Hypothalamus (tissue), 51 donors: ENCODE measurements at regions not wholly inside any gene's neighbourhood (a gene's known extent, or its start where the extent isn't known, plus 50 kb on each side); places are given as distances from the start of the nearest gene placed in this dataset.
"Not testable (repeated sequence)": the region's sequence is repeated elsewhere in the genome, so short reads cannot be mapped to it uniquely, and the experiment has no call there.

ENCODE experiments used
- DNase-seq, 51 donors: peaks; one replicate each; lab custom pipeline; 2025; lab: John Stamatoyannopoulos, UW

DNA sequence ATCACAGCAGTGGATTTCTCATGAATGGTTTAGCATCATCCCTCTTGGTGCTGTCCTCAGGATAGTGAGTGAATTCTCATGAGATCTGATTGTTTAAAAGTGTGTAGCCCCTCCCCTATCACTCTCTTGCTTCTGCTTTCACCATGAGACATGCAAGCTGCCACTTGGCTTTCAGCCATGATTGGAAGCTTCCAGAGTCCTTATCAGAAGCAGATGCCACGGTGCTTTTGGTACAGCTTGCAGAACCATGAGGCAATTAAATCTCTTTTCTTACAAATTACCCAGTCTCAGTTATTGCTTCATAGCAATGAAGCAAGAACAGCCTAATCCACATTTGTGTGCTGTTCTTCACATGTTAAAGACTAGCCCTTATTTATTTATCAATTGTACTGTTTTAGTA lies 495.2 kb upstream of the EPHA6 start:
- DNase-seq: peak in 1 of 51 donors; percentile 2

DNA sequence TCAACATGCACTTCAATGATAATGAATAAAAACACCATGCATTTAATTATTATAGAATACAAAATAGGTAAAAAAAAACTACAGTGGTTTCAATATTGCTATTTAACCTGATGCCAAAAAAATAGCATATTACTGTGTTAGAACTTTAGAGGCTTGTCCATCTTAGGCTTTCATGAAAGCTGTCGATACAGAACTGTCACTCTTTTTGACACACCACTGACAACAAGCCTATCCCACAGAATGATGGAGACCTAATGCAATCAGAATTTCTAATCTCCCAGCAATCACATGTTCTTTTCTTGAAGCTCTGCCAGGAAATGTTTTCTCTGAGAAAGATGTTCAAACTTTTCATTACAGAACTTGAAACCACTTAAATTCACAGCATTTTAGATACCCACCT lies 490.3 kb upstream of the EPHA6 start:
- DNase-seq: no peak

DNA sequence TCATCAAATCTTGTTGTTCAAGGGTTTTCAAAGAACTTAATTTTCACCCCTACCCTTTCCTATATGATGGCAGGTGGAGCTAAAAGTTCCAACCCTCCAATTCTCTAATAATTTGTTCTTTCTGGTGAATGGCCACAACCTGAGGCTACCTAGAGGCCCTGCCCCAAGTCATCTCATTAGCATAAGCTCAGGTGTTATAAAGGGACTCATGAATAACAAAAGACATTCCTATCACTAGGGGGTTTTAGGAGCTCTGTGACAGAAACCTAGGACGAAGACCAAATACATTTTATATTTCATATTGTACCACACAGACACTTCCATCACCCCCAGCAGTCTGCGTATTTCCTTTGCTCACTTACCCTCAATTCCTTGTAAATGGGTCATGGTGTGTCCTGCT lies 483.6 kb upstream of the EPHA6 start:
- DNase-seq: no peak

DNA sequence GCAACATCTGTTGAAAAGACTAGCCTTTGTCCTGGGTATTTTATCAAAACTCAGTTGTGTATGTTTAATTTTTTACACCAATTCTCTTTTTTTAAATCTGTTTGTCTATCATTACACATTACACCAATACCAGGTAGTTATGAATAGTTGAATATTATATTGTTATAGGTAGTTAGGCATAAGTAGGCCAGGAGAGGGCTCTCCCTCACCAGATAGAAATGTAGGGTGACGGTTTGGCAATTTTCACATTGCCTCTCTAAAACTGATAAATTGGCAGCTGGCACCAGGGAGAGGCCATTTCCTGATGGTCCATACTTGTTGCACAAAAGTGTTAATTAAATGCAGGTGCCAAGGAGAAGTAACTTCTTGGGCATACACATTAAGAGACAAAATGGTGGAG lies 483.1 kb upstream of the EPHA6 start:
- DNase-seq: peak in 1 of 51 donors; percentile 8

DNA sequence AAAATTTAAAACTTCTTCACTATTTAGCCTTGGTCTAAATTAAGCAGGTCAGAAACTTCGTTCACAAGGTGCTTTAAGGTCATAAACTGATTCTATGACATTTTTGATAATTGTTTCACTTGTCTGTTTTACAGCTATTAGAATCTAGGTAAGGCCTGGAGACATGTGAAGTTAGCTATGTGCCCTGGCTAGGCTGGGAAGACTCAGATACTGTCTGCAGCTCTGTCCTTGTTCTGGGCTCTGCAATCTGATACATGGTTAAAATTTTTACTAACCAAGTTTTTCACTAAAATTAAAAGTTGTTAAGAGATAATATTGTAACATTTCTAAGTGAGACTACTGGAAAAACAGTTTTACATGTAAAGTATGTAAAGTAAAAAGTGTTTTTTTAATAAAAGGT lies 479.6 kb upstream of the EPHA6 start:
- DNase-seq: no peak

DNA sequence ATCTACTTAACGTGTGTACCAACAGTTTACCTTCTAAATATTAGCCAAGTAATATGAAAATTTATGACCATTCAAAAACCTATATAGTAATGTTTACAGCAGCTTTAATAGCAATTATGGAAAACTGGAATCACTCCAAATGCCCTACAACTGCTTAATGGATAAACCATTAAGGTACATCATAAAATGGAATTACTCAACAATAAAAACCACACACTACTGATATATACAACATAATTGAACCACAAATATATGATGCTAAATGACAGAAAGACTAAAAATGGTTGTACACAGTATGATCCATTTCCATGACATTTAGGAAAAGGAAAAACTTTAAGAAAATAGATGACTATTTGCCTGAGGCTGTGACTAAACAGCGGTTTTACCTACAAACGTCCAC lies 467.1 kb upstream of the EPHA6 start:
- no peak for DNase-seq

DNA sequence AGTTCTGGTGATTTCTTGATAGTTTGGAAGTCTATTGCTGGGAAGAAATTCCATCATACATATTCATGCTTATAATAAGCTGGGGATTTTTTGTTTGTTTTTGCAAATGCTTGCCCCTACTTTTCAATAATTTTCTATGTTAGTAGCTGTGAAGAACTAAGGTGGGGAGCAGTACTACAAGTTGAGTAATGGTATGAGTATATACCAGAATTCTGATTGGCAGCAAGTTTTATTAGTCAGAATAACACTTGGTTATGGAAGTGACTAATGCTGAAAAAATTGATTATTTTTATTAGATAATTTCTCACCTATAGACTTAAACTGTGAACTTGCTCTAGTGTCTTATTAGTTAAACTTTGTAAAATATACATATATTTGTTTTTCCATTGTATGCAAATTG lies 462.8 kb upstream of the EPHA6 start:
- not testable (repeated sequence) for DNase-seq

DNA sequence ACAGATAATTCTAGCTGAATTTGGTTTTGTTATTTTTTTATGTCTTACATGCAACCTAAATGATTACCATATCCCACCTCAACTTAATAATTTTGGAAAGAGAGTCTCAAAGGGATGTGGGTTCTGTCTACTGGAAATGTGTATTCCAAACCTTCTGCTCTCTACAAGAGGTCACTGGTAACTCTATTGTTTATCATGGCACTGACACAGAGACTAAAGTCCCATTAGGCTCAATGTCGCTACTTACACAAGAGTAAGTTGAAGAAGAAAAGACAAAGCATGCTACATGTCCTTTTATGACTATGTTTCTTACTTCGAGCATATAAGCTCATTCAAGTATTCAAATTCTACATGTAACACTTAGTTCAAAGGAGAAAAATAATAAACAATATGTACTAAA lies 460.3 kb upstream of the EPHA6 start:
- DNase-seq: no peak

DNA sequence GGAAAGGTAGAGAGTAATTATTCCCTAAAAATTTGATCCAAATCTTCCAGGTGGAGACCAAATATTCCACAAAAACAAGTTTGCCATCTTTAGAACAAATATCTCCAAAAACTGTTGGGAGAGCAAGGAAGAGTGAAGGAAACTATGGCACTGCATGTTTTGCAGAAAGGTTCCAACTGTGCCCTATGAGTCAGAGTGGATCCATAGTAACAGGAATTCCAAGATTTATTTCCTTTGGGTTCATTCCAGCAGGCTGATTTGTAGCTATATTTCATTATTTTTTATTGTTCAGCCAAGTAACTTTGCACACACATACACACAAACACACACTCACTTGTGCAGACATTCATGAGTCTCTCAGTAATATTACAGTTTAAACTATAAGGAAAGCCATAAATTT lies 459.7 kb upstream of the EPHA6 start:
- DNase-seq: no peak

DNA sequence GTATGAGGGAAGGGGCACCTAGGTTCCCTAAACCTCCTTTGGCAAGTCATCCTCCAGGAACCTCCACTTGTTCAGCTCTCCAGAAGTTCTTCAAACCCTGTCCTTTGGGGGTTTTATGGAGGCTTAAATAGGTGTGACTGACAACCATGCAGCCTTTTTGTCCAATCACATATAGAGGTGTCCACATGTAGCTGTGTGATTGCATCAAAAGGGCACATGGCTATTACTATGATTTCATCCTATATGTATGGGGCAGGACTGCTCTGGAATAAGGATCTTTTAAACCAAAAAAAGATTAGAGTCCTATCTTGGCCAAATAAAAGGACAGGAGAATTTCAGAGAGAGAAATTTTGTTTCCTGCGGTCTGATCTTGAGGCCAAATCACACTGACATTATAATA lies 453.2 kb upstream of the EPHA6 start:
- DNase-seq: no peak

DNA sequence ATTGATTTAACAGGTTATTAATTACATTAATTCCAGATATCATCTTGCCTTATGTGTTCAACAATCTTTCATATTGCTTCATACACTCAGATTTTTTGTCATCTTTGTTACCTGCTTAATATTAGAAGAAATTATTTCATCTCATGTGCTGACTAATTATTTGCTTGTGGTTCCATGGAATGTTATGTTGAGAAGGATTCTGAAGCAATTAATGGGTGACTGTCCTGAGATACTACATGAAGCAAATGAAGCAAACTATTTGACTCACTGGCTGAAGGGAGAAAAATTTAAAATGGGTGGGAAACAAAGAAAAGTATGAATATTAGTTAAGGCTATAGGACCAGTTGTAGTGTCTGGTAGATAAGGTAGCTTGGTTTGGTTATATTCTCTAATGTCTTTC lies 443.8 kb upstream of the EPHA6 start:
- DNase-seq: no peak

DNA sequence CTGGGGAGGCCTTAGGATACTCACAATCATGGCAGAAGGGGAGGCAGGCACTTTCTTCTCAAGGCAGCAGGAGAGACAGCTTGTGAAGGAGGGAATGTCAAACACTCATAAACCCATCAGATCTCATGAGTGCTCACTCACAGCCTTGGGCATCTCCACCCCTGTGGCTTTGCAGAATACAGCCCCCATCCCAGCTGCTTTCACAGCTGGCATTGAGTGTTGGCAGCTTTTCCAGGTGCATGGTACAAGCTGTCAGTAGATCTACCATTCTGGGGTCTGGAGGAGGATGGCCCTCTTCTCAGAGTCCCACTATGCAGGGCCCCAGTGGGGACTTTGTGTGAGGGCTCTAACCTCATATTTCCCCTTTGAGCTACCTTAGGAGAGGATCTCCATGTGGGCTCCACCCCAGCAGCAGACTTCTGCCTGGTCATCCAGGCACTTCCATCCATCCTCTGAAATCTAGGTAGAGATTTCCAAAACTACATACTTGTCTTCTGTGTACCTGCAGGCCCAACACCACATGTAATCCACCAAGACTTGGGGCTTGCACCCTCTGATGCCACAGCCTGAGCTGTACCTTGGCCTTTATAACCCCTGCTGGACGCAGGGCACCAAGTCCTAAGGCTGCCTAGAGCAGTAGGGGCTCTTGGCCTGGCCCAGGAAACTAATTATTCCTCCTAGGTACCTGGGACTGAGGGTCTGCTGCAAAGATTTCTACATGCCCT lies 404.2 kb upstream of the EPHA6 start:
- DNase-seq: no peak

DNA sequence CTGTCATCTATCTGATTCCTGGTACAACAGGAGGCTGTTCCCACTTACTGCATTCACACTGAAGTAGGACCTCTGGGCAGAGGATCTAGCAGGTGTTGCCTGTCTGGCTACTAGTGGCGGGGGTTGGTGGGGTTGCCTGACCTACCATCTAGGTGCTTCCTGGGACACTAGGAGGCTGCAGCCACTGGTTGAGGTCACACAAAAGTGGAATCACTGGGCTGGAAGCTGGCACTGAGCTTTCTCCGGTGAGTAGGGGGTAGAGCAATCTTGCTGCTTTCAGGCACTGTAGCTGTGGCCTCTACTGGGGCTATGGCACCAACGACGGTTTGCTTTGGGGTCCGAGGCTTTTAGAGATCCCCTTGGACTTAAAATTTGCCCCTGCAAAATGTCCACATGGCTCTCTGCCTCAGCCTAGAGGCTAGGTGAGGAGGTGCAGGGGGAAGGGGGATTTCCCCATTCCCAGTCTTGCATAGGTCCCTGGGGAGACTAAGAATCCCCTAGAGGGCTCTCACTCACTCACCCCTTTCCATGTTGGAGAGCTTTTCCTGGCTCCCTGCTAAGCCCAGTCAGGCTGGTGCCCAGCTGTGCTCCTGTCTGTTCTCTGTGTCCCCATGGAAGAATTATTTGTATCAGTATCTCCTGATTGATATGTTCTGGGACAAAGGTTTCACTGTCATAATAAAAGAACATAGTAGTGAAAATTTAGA lies 397.7 kb upstream of the EPHA6 start:
- DNase-seq: no peak

DNA sequence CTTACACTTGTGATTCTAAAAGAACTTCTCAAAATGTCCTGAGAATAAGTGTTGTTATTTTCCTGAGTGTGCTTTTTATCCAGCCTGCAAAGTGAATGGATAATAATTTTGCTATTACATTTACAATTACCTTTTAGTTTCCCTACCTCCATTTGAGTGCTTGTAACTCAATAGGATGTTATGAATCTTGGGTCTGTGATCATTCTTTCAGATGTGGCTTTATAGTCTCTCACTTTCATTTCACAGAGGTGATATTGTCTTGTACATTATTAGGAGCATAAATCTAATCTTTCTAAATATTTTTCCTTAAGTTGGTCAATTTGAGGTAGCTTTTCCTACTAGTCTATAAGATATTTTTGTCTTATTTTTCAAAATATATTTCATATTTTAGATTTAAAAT lies 386.3 kb upstream of the EPHA6 start:
- no peak for DNase-seq

DNA sequence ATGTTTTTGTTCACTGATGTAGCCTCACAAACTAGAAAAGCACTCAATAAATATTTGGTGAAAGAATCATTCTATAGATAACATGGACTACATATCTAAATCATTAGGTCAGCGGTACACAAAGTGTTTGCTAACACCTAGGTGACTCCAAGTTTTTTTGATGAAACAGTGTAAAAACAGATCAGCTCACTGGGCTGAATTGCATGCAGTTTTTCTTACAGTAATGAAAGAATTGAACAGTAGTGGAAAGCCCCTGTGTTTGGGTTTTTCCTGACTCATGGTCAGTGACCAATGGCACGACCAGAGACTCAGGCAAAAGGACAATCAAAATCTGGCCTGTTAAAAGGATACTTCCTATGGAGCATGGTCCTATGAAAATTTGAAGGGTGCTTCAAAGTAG lies 384.3 kb upstream of the EPHA6 start:
- no peak for DNase-seq

DNA sequence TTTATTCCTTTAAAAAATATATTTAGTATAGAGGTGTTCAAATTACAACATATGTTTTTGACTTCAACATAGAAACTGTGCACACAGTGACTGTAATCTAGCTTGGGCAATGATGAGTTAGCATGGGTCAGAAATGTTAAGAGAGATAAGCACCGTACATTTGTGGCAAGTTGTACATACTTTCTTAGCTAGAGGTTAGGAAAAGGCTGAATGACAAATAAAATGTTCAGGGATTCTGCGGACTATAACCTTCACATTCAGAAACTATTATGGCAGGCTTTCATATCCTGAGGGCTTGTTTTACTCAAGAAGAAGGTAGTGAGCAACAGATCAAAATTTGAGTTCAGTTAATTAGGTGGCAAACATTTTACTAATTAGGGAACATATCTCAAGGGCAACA lies 379.7 kb upstream of the EPHA6 start:
- no peak for DNase-seq

DNA sequence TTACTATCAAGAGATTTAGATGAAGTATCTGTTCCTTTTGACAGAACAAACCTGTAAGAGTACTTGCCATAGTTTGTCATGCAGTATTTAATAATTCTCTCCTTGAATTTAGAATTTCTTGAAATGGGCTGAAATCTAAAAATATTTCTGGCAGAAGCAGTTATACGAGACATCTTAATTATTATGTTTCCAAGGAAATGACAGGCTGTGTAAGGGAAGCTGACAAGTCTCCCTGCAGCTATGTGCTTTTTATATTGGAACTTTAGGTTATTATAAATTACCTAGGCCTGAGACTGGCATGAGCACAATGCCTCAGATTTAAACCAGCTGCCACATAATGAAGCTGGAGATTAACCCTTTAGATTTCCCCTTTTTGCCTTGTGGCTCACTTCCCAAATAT lies 365.0 kb upstream of the EPHA6 start:
- peak in 1 of 51 donors; percentile 63 for DNase-seq

DNA sequence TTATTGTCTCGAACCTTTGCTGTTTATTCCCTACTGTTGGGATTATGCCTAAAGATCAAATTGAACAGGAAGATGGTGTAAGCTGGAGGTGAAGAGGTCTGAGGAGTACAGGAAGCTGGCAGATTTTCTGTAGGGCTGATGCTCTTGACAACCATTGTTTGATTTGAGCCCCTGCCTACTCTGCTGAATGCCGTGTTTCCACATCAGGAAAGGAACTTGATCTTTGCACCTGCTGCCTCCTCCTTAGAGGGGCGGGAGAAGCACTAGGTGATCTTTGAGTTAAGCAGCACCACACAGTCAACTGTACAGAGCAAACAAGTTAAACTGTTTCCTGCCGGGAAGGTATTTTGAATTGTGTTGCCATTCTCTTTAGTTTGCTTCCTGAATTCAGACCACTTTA lies 364.6 kb upstream of the EPHA6 start:
- DNase-seq: peak in 1 of 51 donors; percentile 61

DNA sequence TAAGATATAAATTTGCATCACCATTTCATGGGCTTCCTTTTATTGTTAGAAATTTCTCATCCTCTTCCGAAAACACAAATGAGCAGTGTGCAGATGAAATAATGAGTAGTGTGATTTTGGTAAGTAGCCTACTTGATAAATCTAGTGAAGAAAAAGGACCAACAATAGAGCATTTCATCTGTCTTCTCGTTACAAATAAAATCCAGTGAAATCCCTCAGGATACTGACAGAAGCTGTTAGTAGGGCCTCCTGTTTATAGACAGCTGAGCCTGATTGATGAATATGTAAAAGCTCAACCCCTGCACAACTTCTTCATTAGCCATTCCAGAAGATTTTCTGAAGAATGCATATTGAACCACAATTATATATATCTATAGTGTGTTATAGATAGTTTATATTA lies 363.7 kb upstream of the EPHA6 start:
- DNase-seq: no peak

DNA sequence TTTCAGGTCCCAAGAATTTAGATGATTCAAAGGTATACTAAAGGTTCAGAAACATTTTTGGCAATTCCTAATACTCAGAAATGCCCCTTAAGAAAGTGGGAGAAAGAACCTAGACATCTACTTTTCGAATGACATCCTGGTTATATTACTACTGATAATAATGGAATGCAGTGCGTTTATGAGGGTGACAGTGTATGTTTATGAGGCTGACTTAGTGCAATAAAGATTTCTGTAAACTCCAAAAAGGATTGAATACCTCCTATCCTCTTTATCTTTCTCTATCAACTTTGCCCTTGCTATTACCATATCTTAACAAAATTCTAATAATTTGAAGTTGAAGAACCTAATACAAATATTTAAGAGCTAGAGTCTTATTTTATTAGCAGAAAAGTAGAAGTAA lies 348.9 kb upstream of the EPHA6 start:
- DNase-seq: no peak

DNA sequence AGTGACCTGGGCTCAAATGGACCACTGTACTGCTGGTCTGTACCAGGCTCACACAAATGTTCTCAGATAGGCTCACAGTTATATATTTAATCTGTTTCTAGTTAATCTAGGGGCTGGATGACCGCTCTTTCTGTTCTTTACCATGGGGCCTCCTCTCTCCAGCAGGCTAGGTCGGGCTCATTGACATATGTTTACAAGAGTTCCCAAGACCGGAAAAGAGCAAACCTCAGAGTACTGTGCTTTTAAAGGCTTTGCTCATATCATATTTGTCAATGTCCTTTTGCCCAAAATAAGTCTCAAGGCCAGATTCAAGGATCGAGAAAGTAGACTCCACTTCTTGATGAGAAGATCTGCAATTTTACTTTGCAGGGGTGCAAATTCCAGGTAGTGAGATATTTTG lies 348.0 kb upstream of the EPHA6 start:
- no peak for DNase-seq

DNA sequence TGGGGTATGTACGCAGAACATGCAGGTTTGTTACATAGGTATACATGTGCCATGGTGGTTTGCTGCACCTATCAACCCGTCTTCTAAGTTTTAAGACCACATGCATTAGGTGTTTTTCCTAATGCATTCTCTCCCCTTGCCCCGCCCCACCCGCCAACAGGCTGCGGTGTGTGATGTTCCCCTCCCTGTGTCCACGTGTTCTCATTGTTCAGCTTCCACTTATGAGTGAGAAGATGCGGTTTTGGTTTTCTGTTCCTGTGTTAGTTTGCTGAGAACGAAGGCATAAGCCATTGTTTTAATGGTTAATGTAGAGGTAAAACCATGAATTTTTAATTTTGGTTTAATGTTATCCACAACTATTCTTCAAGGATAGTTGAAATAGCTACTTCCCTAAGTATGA lies 346.8 kb upstream of the EPHA6 start:
- no peak for DNase-seq

DNA sequence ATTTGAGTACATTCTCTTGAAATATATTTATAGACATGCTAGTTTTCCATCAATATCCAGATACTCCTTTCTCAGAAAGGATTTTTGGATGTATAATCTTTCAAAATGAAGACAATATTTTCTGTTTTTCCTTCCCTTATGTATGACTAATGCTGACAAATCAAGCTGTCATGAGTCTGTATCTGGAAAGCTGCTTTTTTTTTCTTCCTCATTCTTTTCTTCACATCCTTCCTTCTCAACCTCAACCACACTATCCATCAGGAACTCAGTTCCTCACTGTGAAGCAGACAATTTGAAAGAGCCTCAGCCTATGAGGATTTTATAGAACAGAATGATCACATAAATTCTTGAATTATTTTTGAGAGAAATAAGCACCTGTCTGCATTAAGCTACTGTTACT lies 335.9 kb upstream of the EPHA6 start:
- no peak for DNase-seq
